SHP77 treated with DMSO at 0.1 percent for 48 hours (cell line): ENCODE measurements at regions not wholly inside any gene's neighbourhood (a gene's known extent, or its start where the extent isn't known, plus 50 kb on each side); places are given as distances from the start of the nearest gene placed in this dataset.

Experiments
- DNase-seq: peaks from one replicate; lab custom pipeline; 2025; lab: John Stamatoyannopoulos, UW

DNA sequence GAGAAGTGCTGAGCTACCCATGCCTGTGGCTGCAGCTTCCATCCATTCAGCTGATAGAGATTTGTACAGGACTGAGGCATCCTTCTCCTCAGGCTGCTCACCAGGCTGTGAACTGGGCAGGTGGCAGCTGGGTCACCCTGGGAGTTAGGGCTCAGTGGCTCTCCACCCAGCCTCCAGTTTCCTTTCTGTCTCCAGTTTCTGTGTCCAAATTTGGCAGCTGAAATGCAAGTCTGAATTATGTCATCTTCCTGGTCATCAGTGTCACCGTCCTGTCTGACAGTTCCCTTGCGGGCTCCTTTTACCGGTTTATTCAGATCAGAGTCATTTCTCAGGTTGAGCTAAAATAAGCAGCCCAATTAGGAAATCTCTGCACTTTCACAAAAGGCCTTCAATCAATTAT, 93.3 kb downstream of the EDN1 start:
- no peak for DNase-seq

DNA sequence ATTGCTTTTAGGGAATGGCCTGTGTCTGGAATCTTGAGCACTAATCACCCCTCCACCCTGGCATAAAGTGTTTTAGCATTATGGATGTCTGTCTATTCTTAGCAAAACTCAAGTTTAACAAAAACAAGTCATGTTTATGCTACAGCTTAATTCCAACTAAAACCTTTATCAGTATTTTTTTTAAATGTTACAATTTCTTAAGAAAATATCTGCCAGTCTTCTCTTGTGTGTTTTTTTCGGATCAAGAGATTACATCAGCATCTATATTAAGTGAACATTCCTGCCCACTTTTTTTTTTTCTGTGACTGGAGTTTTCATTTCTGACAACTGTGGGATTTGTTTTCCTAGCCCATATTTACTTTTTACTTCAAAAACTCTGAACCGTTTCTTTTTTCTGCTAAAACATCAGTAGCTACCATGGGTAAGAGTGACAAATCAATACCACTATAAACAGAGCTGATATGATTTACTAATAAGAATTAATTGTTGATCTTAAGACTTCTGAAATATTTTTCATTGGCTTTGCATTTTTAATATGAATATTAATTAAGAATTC, 94.3 kb downstream of the EDN1 start:
- DNase-seq = no peak

- no peak for DNase-seq
Observed at GRCh38 chr6:12385316-12385715, 95.2 kb downstream of the EDN1 start.

DNA sequence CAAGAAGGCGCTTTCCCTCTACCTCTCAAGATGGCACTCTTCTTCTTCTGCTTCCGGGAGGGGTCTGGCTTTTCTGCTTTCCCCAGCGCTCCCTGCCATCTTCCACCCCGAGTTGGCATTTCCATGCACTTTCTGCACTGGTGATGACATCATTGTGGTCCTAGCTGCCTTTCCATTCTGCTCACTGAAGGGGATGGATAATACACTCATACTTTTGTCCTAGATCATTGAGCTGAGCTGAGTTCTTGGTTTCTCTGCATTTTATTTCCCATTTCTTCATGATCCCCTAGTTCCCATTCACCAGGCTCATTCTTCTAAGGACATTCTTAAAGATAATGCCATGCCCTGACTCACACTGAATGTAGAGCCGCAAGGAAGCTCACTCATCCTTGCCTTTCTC, 96.7 kb downstream of the EDN1 start:
- DNase-seq = no peak

DNA sequence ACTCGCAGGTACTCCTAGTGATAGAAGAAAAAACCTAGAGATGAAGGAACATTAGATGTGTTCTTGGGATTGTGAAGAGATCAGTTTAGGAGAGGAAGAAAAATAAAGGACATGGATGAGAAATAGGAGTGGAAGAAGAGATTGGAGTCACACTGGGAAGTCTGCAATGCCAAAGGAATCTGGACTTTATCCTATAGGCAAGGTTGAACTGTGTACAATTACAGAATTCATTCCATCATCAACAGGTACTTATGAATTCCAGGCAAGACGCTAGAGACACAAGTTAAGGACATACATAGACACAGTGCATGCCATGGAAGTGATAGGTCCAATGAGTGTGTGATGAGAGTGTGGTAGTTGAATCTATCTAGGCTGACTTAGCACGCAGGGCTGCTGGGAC, 101.3 kb downstream of the EDN1 start:
- DNase-seq = no peak

- DNase-seq = no peak
Observed at GRCh38 chr6:12392490-12392889, 102.3 kb downstream of the EDN1 start.

- DNase-seq = no peak
Observed at GRCh38 chr6:12393100-12393499, 102.9 kb downstream of the EDN1 start.

DNA sequence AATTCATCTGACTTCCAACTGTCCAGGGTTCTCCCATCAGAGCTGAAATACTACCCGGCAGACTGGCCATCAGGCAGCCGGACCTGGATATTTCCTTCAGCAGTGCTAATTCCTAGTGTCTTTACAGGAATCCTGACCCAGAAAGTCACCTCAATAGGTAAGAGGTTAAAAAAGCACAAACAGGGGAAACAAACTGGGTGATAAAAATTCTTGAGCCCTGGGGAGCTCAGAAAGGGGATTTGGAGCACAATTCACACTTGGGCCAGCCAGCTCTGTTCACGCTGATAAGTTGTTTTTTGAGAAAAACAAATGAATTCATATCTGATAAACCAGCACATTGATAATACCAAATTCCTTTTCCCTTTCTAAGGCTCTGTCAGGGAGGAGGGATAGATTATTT, 104.0 kb downstream of the EDN1 start:
- no peak for DNase-seq

DNA sequence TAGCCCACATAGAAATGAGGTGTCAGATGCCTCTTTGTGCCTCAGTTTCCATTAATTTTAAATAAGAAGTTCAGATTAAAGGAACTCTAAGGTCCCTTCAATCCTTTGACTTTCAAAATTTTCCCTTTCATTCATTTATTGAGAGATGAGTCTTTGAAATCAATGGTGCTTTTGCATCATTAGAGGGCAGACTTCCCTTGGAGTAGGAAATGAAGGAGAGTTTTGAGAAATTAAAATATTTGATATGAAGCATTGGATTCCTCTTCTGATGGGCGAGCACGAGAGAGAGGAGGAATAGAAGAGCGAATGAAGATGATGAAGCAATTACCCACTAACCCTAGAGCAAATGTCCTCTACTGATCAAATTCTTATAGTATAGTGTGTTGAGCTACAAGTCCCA, 105.7 kb downstream of the EDN1 start:
- no peak for DNase-seq

DNA sequence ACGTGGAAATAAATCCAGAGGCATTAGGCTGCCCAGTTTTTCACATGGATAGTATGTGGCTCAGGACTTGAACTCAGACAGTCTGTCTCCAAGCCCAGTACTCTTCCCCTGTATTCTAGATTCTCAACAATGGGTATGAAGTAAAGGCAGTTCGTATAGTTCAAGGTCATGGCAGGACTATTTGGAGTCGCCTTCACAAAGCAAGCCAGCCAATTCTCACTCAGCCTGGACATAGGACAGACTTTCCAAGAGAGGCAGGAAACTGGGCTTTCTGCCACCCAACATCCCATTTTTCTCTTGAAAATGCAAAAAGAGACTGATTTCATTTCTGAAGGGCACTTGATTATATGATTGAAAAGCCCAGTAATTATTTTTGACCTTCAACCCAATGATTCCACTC, 111.0 kb downstream of the EDN1 start:
- DNase-seq = no peak

- DNase-seq = no peak
Observed at GRCh38 chr6:12403201-12403826, 113.2 kb downstream of the EDN1 start.

- no peak for DNase-seq
Observed at GRCh38 chr6:12403947-12404647, 113.9 kb downstream of the EDN1 start.

DNA sequence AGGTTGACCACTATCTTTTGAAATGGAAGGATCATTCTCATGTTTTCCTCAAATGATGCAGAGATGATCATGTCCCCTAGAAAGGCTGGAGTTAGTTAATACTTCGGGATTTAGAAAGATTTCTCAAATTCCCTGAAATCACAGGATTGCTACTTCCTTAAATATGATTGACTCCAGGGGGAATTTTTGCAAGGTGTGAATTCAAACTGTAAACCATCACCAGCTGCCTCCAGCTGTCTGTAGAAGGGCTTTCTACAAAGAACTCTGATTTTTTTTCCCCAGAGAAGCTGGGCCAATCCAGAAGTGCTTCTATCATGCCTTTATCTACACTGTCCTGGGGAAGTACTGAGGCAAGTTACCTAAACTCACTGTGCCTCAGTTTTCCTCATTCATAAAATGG, 114.5 kb downstream of the EDN1 start:
- DNase-seq = no peak

DNA sequence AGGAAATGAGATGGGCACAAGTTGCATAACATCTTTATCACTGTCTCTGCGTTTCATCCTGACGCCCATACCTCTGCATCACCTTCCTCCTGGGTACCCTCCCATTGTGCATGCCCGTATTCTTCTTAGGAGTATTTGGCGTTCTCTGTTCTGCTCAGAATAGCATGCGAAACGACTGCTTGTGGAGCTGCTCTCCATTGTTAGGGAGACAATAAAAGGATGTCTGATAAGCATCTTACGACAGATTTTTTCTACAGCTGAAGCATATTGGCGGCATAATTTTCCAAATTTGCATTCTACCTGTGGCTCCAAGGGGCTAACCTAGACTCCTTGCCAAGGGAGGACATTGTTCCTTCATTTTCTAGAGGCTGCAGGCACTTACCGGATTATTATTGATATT, 118.6 kb downstream of the EDN1 start:
- no peak for DNase-seq

GRCh38 chr6:12410946-12411345, 120.8 kb downstream of the EDN1 start:
- no peak for DNase-seq

GRCh38 chr6:12414096-12414675, 124.0 kb downstream of the EDN1 start:
- no peak for DNase-seq

DNA sequence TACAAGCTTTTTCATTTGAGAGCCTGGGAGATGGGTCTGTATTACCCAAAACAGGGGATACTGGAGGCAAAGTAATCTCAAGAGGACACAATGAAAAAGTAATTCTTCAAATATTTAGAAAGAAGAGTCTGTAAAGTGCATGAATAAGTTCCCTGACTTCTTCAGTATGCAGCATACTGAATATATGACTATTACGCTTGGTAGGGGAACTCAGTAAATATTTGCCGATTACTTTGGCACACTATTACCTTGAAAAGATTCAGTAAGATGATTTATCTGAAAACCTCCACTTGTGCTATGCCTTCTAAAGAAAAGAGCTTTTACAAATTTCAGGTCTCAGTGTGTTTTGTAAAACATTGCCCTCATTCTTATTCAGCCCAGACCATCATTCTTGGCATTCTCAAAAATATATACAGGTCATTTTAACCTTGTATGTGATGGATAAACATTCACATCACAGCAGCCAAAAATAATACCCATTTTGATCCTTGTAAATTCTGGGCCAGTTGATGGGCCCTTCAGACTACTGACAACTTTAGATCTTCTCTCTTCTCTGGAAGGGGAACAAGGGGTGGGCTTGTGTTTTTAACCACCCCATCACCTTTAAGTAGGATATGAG, 125.9 kb downstream of the EDN1 start:
- DNase-seq = no peak

DNA sequence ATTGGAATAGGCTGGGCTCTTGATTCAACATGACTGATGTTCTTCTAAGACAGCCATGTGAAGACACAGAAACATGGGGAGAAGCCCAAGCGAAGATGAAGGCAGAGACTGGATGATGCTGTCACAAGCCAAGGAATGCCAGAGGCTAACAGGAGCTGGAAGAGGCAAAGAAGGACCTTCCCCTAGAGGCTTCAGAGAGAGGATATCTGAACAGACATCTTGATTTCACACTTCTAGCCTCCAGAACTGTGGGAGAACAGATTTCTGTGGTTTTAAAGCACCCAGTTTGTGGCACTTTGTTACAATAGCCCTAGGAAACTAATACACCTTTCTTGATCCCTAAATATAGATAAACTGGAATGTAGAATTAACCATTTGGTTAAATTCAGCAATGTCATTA, 127.0 kb downstream of the EDN1 start:
- no peak for DNase-seq

- DNase-seq = no peak
Observed at GRCh38 chr6:12418946-12419345, 128.8 kb downstream of the EDN1 start.

- DNase-seq = no peak
Observed at GRCh38 chr6:12419631-12420272, 129.6 kb downstream of the EDN1 start.

- no peak for DNase-seq
Observed at GRCh38 chr6:12420626-12421025, 130.5 kb downstream of the EDN1 start.

- no peak for DNase-seq
Observed at GRCh38 chr6:12421596-12421995, 131.4 kb downstream of the EDN1 start.
